CD14-positive monocyte (primary cell): ENCODE measurements at regions not wholly inside any gene's neighbourhood (a gene's known extent, or its start where the extent isn't known, plus 50 kb on each side); places are given as distances from the start of the nearest gene placed in this dataset.

Experiments
- DNase-seq, 3 donors: peaks; one replicate each; pipeline ENCODE4 v3.0.0-alpha.2; 2011 to 2022
- H2AFZ ChIP-seq: 2 replicates; pipeline ENCODE4 v1.6.0; 2012; ENCODE audit warnings: mild to moderate bottlenecking, low read depth, low read length, inconsistent platforms; ENCODE audit not compliant: insufficient read depth, poor library complexity, severe bottlenecking
- H3K27ac ChIP-seq, 2 donors: 1 replicate in 1 of 2; 2 replicates in 1 of 2; pipeline ENCODE4 v1.5.1; 2012 to 2013; ENCODE audit warnings: low read length in 2 of 2, control low read depth in 1 of 2, inconsistent platforms in 1 of 2, low read depth in 1 of 2, mild to moderate bottlenecking in 1 of 2
- H3K27me3 ChIP-seq, 2 donors: one replicate each; pipeline versions ENCODE4 v1.6.0 to v1.6.1; 2011 to 2013; ENCODE audit warnings: low read length in 2 of 2; ENCODE audit not compliant: control insufficient read depth in 2 of 2, insufficient read depth in 2 of 2
- H3K36me3 ChIP-seq, 2 donors: replicated peaks in 1 of 2; 1 replicate in 1 of 2; 2 replicates in 1 of 2; pipeline versions ENCODE4 v1.5.1 to v1.6.1; 2012 to 2013; ENCODE audit warnings: low read length in 2 of 2, control low read depth in 1 of 2, inconsistent platforms in 1 of 2, mild to moderate bottlenecking in 1 of 2; ENCODE audit not compliant: insufficient read depth in 2 of 2, control insufficient read depth in 1 of 2
- H3K4me1 ChIP-seq, 2 donors: 1 replicate in 1 of 2; 2 replicates in 1 of 2; pipeline versions ENCODE4 v1.5.1 to v1.6.1; 2012 to 2013; ENCODE audit warnings: low read length in 2 of 2, control low read depth in 1 of 2, inconsistent platforms in 1 of 2, mild to moderate bottlenecking in 1 of 2, moderate library complexity in 1 of 2; ENCODE audit not compliant: insufficient read depth in 2 of 2, control insufficient read depth in 1 of 2
- H3K4me2 ChIP-seq: replicated peaks from 2 replicates; pipeline ENCODE3; 2012; ENCODE audit warnings: low read length, moderate library complexity, mild to moderate bottlenecking; ENCODE audit not compliant: poor library complexity, severe bottlenecking; ENCODE audit errors: extremely low read depth
- H3K4me3 ChIP-seq, 3 experiments: fragments of 200-600 bp in 1 of 3; sonication (generic) in 1 of 3; replicated peaks in 1 of 3; 1 replicate in 2 of 3; 2 replicates in 1 of 3; pipeline ENCODE4 v1.5.1; 2011 to 2013; ENCODE audit warnings: low read length in 3 of 3, mild to moderate bottlenecking in 3 of 3, control low read depth in 2 of 3, low read depth in 2 of 3, inconsistent platforms in 1 of 3, moderate library complexity in 1 of 3
- H3K79me2 ChIP-seq: 2 replicates; pipeline ENCODE4 v1.6.0; 2012; ENCODE audit warnings: mild to moderate bottlenecking, control low read depth, inconsistent platforms, low read length, moderate library complexity; ENCODE audit not compliant: insufficient read depth
- H3K9ac ChIP-seq: 2 replicates; pipeline ENCODE4 v1.6.0; 2017; ENCODE audit warnings: low read length, mild to moderate bottlenecking; ENCODE audit not compliant: insufficient read depth, poor library complexity, severe bottlenecking
- H3K9me3 ChIP-seq, 2 donors: replicated peaks in 1 of 2; 1 replicate in 1 of 2; 2 replicates in 1 of 2; pipeline versions ENCODE4 v1.5.1 to v1.6.1; 2012 to 2013; ENCODE audit warnings: low read length in 2 of 2, control low read depth in 1 of 2; ENCODE audit not compliant: control insufficient read depth in 1 of 2, insufficient read depth in 1 of 2
- H4K20me1 ChIP-seq: 2 replicates; pipeline ENCODE4 v1.6.0; 2012; ENCODE audit warnings: mild to moderate bottlenecking, low read length, control low read depth, moderate library complexity; ENCODE audit not compliant: insufficient read depth
- H3K27ac Mint-ChIP-seq, 7 donors: one replicate each; pipeline ENCODE4 v1.8.0; 2020; ENCODE audit warnings: mild to moderate bottlenecking in 7 of 7, mixed read lengths in 7 of 7, moderate library complexity in 6 of 7, inconsistent platforms in 2 of 7
- H3K27me3 Mint-ChIP-seq, 3 donors: one replicate each; pipeline ENCODE4 v1.8.0; 2021 to 2022; ENCODE audit warnings: low read depth in 3 of 3, mild to moderate bottlenecking in 3 of 3, mixed read lengths in 3 of 3, moderate library complexity in 3 of 3, inconsistent platforms in 1 of 3
- H3K36me3 Mint-ChIP-seq, 2 donors: one replicate each; pipeline ENCODE4 v1.8.0; 2020; ENCODE audit warnings: mixed read lengths in 2 of 2, inconsistent platforms in 1 of 2, mild to moderate bottlenecking in 1 of 2
- H3K4me1 Mint-ChIP-seq: one replicate; pipeline ENCODE4 v1.8.0; 2020; ENCODE audit warnings: mild to moderate bottlenecking, mixed read lengths
- H3K4me3 Mint-ChIP-seq, 2 donors: one replicate each; pipeline ENCODE4 v1.8.0; 2020; ENCODE audit warnings: mild to moderate bottlenecking in 2 of 2, mixed read lengths in 2 of 2, moderate library complexity in 1 of 2
- H3K9me3 Mint-ChIP-seq, 7 donors: one replicate each; pipeline ENCODE4 v1.8.0; 2020 to 2022; ENCODE audit warnings: mixed read lengths in 7 of 7, mild to moderate bottlenecking in 6 of 7, moderate library complexity in 6 of 7, inconsistent platforms in 2 of 7
- CTCF ChIP-seq: fragments of 200-600 bp; IDR thresholded peaks from one replicate; pipeline ENCODE4 v1.8.0; 2022; ENCODE audit warnings: antibody characterized with exemption, mild to moderate bottlenecking
- WGBS: methylation state at CpG from one replicate; pipeline ENCODE4 v1.1.5; 2013; ENCODE audit warnings: missing lambda C conversion rate; ENCODE audit not compliant: insufficient coverage; 5-methylcytosine and 5-hydroxymethylcytosine counted together
- intact Hi-C, 2 donors: fragments of 100-400 bp; cut with micrococcal nuclease; formaldehyde crosslinking; loops; one replicate each; pipeline versions ENCODE4 v1.15.0 to v1.15.1; 2023

GRCh38 chr17:73953206-73954033, 250.1 kb upstream of the RPL38 start:
- peaks cover 0 to 2% of the 10 kb centered on the region in 2 donors for H3K36me3 Mint-ChIP-seq

GRCh38 chr17:73954951-73955350, 248.5 kb upstream of the RPL38 start:
- H3K9ac ChIP-seq = no peak overlapping the region
- WGBS = 73% methylated on average over 3 of the region's 5 CpGs
- Mint-ChIP-seq H3K4me3 (no peak overlapping the region), H3K4me1 (peaks cover 15% of the 10 kb centered on the region), H3K27me3 (peaks cover 9 to 20% (median 17%) of the 10 kb centered on the region in 3 donors), H3K27ac (no peak overlapping the region), H3K9me3 (peaks cover 0 to 4% (median 0%) of the 10 kb centered on the region in 7 donors), H3K36me3 (peaks cover 0 to 2% of the 10 kb centered on the region in 2 donors)
- peaks cover 0 to 16% of the 10 kb centered on the region in 2 donors for H3K27me3 ChIP-seq
- no peak overlapping the region for H3K4me3 ChIP-seq
- no peaks in the 10 kb centered on the region for H4K20me1 ChIP-seq
- H3K4me2 ChIP-seq = no peak overlapping the region
- peaks cover 18% of the 10 kb centered on the region in 2 donors for H3K4me1 ChIP-seq
- TF ChIP-seq CTCF = no peak
- intact Hi-C loops = loop anchor here in 1 of 2 donors (5.0 to 10.0 kb wide), 2 partner anchors 320 to 528 kb away; no protein-coding TSS in a partner anchor
- no peak for DNase-seq
- no peak overlapping the region for H2AFZ ChIP-seq
- no peaks in the 10 kb centered on the region for H3K9me3 ChIP-seq
- H3K36me3 ChIP-seq = no peaks in the 10 kb centered on the region
- H3K27ac ChIP-seq = no peak overlapping the region
- H3K79me2 ChIP-seq = no peaks in the 10 kb centered on the region

More at GRCh38 chr17:73953206-73954033, 250.1 kb upstream of the RPL38 start:
- 65% methylated on average over 12 of the region's 12 CpGs for WGBS
- H3K79me2 ChIP-seq = no peaks in the 10 kb centered on the region
- no peaks in the 10 kb centered on the region for H3K9me3 ChIP-seq
- no peak for DNase-seq
- Mint-ChIP-seq H3K27ac (no peak overlapping the region), H3K4me1 (peaks cover 10% of the 10 kb centered on the region), H3K27me3 (peaks cover 9 to 22% (median 17%) of the 10 kb centered on the region in 3 donors), H3K4me3 (no peak overlapping the region), H3K9me3 (peaks cover 0 to 4% (median 0%) of the 10 kb centered on the region in 7 donors)
- no peak for TF ChIP-seq CTCF
- H3K4me1 ChIP-seq = peaks cover 15 to 18% of the 10 kb centered on the region in 2 donors
- H3K4me2 ChIP-seq = peak overlapping the region; percentile 90
- H3K36me3 ChIP-seq = no peaks in the 10 kb centered on the region
- no peak overlapping the region for H3K27ac ChIP-seq
- no peaks in the 10 kb centered on the region for H4K20me1 ChIP-seq
- H3K4me3 ChIP-seq = peak overlapping the region in 1 of 3 experiments; percentile 72
- H2AFZ ChIP-seq = peak overlapping the region; percentile 80
- H3K27me3 ChIP-seq = peaks cover 0 to 16% of the 10 kb centered on the region in 2 donors
- intact Hi-C loops = loop anchor here in 1 of 2 donors (10.0 kb wide), 1 partner anchor 319 kb away; no protein-coding TSS in a partner anchor
- H3K9ac ChIP-seq = no peak overlapping the region
